Activated CD4-positive, alpha-beta T cell treated with anti-CD3 and anti-CD28 coated beads for 48 hours (primary cell): ENCODE measurements at regions not wholly inside any gene's neighbourhood (a gene's known extent, or its start where the extent isn't known, plus 50 kb on each side); places are given as distances from the start of the nearest gene placed in this dataset.

Source experiments
- DNase-seq: peaks from one replicate; pipeline ENCODE4 v3.0.0-alpha.2; 2020

DNA sequence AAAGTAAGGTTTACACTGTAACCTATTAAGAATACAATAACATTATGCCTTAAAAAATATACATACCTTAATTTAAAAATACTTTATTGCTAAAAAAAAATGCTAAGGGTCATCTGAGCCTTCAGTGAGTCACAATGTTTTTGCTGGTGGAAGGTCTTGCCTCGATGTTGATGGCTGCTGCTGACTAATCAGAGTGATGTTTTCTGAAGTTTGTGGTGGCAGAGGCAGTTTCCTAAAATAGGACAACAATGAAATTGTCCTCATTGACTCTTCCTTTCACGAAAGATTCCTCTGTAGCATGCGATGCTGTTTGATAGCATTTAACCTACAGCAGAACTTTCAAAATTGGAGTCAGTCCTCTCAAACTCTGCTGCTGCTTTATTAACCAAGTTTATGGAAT lies 97.6 kb downstream of the FAT3 start:
- no peak for DNase-seq

DNA sequence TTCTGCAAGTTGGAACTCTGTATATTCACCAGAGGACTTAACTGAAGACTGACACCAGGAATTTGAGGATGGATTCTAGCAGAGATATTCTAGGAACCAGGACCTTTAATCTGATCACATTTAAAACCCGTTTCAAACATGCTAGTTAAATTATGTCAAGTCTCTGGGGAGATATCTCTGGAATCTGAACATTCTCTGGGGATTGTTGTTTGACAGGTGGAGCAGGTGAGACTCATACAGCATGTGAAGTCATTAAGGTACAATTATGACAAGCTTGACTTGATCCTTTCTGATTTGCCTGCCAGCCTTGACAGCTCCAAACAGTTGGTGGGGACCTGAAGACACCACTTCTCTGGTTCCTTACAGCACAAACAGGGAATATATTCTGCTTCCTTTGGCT lies 100.3 kb downstream of the FAT3 start:
- DNase-seq, result no peak

DNA sequence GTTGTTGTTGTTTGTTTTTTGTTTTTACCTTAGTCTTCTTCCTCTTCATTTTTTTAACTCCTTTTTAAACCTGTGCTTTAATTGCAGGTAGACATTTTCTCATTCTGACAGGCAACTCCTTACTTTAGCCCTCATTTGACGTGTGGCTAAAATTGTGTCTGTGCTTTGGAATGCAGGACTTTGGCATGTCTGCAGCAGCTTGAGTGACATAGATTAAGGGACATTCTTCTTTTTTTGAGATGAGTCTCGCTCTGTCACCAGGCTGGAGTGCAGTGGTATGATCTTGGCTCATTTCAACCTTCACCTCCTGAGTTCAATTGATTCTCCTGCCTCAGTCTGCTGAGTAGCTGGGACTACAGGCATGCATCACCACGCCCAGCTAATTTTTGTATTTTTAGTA lies 100.8 kb downstream of the FAT3 start:
- no peak for DNase-seq

DNA sequence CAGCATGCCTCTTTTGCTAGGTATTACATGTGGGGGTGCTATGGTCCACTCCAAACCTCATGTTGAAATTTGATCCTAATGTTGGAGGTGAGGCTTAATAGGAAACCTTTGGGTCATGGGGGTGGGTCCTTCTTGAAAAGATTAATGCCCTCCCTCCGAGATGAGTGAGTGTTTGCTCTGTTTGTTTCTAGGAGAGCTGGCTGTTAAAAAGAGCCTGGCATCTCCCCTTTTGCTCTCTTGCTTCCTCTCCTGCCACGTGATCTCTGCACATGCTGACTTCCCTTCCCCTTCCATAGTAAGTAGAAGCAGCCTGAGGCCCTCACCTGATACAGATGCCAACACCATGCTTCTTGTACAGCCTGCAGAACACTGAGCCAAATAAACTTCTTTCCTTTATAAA lies 104.5 kb downstream of the FAT3 start:
- no peak for DNase-seq

DNA sequence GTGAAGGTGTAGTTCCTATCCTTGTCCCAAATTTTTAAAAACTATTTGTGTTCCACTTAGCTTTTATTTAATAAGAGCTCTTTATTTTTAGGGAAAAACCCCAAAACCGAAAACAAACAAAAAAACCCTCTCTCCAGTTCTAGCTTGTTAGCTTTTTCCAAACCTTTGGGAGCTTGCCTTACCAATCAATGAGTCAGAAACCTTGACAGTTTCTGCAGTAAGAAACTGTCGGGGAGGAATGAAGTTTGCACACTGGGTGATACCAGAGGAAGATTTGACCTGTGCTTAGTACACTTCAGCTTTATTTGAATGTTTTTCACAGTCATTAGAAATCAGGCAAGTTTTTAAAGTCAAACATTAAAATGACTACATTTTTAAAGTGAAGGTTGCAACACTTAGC lies 105.0 kb downstream of the FAT3 start:
- DNase-seq, result no peak

DNA sequence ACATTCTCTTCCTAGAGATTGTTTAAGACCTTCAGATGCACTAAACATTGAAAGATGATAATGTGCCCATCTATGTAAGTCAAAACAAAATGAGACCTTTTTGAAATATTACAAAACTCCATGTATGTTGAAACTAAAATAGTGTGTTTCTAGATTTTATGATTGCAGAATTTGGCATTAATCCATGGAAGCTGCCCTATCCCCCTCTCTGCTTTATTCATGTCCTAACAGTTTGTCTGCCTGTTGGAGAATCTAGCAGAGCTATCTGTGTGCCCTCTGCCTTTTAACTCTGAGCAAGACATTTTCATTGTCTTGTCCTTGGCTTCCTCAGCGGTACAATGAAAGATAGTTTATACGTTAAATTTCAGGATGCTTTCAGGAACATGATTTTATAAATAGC lies 105.5 kb downstream of the FAT3 start:
- DNase-seq, result no peak

DNA sequence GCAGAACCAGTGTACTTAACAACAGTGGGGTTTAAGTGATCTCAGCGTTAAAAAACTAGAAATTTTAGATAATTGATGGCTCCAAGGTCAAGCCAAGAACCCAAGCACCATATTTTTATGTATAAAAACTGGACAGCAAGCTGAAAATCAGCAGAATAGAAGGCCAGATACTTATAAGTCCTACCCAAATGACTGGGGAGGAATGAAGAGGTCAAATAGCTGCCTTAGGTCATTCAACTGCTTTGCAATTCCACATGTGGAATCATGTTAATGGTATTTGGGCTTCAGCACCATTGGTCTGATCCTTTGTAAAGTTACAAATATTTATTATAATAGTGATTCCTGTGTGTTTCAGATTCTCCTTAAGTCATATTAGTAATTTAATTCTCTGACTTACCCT lies 108.4 kb downstream of the FAT3 start:
- DNase-seq, result no peak

DNA sequence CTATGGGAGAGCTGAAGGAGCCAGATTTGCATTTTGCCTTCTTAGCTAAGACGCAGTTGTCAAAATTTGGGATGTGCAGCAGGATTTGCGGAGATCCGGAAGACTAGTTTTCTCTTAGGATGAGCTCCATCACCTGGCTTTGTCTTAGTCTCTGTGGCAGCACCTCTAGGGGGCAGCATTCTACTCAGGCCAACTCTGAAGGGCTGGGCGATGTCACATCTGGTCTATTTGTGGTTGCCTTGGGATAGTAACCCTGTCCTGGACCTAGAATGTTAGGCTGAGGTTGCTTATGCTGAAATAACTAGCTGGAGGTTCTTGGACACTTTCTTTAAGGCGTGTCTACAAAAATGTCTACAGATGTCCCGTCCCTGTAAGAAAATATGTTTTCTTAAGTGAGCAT lies 116.2 kb downstream of the FAT3 start:
- DNase-seq, result peak; percentile 4

DNA sequence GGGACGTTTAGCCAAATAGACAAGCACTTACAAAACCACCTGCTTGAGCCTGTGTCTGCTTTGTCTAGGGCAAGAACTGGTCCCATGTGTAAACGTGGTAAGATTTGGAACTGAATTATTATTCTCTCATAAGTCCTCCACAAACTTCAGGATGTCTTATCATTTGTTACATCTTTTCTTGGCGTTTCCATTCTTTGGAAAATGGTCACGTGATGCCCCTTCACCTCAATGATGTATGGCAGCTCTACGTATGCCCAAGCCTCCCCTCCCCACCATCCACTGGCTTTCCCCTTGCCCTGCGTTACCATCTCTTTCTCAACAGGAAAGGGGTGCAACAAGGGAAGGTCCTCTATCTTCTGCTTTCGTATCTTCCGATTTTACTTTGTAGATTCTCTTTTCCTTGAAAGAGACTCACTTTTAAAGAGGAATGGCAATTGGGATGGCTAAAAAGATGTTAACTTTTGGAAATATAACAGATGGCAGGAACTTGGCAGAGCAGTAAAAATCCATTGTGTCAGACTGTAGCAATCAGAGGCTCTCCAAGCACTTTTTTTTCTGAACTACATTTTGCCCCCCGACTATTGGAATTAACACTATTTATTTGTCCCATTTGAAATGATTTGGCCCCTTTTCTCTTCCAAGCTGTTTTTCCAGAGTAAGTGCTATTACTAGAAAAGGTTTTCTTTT lies 117.6 kb downstream of the FAT3 start:
- DNase-seq, result no peak

DNA sequence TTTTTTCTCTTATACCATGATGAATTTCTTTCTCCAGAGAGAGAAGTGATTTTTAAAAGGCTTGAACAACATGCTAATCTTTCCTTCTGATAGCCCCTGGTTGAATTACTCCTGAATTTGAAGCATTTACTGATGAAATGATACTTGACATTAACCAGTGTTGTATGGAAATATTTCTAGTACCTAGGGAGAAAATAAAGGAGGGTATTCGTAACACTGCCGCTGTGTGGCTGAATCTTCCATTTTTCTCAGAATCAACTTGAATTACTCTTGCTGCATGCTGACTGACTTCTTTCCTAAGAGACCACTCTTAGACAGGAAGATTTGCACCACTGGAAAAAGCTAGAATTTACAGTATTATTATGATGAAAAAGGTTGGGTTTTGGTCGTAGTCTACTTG lies 118.3 kb downstream of the FAT3 start:
- DNase-seq, result no peak

DNA sequence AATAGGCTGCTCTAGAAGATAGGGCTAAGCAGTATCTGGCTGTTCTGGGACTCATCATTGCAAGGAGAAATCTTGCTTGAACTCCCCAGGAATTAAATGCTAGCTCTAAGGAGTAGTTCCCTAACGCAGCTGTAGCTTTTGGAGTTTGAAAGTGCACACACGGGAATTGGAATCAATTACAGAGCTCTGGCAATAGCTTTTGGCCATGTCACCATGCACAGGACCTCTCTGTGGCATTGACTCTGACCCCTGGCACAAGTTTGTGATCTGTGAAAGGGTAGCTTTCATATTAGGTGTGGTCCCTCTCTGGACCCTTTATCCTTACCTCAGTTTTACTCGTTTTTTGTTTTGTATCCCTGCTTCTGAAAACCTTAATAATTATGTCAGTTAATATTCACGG lies 121.6 kb downstream of the FAT3 start:
- DNase-seq, result no peak

DNA sequence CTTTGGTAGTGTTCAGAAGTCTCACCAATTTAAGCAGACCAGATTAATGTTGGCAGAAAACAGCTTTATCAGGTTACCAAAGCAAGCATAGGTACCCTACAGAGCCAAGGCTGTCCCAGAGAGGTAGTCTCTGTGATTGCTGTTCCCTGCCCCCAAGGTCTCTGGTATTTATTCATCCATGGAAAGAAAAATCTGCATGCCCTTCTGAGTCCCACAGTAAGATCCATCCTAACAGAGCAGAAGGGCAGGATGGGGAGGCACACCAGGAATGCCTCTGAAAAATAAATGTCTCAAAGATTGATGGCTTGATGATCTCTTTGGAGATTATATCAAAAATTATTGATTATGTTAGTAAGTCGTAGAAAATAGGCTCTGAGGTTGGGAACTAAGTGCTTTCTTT lies 122.8 kb downstream of the FAT3 start:
- DNase-seq, result no peak

DNA sequence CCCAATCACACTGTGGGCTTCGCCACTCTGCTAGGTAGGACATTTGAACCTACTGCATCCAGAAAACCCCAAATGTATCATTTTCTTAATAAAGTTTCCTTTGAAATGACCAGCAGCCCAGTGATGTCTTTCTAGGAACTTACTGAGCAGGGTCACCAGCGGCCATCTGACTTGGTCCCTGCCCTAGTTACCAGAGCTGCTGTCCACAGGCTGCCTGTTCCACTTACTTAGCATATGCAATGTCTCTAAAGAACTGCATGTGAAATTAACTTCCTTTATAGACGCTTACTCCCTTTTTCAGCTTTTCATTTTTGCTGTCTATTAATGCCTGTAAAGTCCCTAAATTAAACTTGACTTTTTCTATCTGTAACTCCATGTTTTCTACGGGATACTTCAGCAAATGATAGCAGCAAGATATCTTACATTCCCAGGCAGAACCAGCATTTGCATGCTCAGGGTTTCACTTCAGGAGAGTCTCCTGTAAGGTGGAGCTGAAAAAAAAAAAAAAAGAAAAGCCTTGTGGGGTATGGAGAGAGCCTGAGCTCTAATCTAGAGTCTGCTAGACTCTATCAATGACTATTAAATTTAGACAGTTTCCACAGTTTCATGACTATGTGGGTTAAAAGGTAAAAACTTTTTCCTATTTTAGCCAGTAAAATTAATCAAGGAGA lies 125.0 kb downstream of the FAT3 start:
- no peak for DNase-seq

DNA sequence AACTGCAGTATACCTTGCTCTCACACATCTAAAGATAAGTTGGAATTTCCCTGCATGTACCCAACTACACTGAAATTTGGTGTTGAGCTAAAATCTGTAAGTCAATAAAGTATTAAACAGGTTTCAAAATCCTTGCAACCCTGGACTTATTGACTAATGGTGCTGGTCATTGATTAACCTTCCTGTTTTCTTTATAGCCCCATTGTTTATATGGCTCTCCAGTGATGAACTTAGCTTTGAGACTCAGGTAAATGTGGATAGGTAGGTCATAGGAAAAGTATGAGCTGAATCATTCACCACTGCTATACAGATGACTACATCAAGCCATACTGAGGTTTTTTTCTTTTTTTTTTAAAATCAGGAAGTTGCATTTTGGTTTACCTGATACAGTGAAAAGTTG lies 132.7 kb downstream of the FAT3 start:
- DNase-seq, result no peak

DNA sequence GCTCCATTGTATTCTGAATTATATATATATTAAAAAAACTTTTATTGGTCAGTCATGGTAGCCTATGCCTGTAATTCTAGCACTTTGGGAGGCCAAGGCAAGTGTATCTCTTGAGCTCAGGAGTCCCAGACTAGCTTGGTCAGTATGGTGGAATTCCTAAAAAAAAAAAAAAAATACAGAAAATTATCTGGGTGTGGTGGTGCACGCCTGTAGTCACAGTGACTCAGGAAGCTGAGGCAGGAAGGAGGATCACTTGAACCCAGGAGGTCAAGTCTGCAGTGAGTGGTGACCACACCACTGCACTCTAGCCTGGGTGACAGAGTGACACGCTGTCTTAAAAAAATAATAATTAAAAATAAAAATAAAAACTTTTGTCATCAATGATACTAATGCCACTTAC lies 133.2 kb downstream of the FAT3 start:
- no peak for DNase-seq

DNA sequence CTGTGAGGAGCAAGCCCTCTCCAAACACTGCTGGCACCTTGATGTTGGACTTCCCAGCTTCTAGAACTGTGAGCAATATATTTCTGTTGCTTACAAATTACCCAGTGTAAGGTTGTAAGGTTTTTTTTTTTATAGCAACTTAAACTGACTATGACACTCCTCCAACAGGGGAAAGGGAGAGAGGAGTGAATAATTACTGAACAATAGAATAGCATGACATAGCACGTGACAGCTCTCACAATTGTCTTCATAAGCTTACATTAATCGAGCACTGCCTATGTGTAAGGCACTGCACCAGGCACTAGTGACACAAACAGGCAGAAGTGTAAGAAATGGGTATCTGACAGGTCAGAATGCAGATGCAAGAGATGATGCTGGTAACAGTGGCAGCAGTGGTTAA lies 136.9 kb downstream of the FAT3 start:
- no peak for DNase-seq

DNA sequence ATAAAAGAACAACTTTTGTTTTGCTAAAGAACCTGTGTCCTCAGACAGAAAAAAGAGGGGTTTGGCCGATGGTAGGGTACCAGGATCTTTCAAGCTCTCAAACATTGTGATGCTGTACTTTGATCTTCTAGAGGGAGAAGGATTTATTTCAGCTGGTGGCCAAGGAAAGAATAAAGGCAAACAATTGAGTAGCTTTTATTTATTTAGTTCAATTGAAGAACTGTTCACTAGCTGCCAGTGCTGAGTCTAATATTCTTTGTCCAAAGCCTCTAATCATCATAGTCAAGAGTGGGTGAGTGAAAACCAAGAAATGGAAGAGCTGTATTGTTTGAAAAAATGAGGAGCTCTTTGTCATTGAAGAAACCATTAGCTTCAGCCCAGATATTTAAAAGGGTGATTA lies 138.4 kb downstream of the FAT3 start:
- DNase-seq, result no peak

DNA sequence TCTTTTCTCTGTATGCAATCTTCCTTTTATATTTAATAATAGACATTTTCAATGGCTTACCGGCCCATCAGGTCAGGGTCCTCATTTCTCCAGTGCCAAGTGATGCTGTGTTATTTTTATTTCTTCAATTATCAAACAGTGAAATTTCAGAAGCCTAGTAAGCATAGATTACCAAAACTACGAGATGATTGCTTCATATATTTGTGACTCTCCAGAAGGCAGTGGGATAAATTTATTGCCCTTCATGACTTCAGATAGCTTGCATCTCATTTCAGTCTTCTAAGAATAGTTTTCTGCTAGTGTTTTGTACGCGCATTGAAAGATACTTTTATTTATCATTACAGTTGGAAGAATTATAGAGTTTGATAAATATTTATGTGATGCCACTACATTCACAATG lies 139.6 kb downstream of the FAT3 start:
- no peak for DNase-seq

DNA sequence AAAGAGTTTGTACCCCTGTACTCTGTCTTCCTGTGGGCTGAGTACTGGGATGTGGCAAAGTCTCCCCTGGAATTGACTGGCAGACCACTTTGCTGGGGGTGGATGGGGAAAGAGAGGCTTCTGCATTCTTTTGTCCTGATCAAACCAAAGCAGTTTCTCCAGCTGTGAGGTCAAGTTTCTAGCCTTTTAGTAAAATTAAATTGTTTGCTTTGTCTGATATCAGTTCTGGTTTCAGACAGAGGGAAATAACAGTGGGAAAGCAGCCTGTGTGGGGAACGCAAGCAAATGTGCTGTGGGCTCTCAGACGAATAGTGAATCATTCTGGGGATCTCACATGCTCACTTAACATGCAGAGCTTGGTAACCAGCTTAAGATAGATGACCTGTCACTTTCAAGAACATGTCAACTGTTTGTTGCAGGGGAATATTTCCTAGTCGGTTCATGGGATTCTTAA lies 151.6 kb downstream of the FAT3 start:
- no peak for DNase-seq

DNA sequence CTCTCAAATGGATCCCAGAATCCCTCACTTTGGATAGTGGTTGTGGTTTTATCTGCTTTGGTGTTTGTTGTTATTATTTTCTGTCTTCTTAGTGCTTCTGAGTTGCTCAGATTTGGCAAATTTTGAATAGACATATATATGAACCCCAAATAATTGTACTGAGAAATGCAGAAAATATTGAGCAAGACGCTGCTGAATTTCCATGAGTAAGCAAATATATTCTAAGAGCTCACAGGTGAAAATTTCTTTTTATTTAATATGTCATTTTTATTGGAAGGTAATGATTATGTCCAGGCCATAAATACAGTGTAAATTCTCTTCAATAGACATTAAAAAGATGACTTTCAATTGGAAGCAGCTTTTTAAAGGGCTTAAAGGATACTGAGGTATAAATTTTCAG lies 152.1 kb downstream of the FAT3 start:
- no peak for DNase-seq

DNA sequence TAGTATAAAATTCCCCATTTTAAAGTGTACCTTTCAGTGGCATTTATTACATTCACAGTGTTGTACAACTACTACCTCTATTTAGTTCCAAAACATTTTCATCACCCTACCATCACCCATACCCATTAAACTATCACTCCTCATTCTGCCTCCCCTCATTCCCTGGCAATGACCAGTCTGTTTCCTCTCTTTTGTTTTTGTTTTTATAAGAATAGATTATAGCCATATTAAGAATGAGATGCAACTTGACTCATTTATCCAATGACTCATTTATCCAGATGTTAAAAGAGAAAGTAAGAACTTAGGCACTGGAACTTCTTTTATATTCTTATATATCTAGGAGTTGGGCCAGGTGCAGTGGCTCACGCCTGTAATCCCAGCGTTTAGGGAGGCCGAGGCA lies 156.3 kb downstream of the FAT3 start:
- no peak for DNase-seq

DNA sequence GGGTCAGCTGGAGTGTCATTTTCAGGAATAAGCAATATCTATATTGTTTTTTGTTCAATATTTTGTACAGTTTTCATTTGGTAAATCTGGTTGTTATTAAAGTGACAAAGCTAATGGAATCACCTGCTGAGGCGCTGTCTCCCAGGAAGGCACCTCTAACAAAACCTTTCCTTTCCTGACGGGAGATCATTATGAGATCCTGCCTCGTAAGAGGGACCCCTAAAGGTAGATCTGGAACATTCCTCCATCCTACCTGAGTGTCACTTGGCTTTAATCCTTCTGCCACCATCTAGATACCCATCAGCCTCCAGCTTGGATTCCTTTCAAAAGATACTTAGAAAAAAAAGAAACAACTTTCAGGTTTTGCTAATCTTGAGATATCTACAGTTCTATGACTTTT lies 157.7 kb downstream of the FAT3 start:
- no peak for DNase-seq

DNA sequence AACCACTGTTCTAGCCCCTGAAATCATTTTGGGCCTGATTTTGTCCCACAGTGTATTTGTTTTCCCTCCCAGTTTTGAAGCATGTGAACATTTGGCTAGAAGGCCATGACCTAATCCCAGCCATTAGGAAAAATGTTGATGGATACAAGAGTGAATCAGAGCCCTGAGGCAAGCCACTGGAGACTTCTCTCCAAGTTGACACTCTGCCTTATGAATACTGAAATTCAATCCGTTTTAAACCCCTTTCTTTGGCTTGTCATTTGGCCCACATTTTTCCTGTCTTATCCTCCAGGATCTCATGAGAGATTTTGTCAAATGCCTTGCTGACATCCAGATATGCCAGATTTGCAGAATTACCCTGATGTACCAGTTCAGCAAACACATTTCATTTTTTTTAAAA lies 158.8 kb downstream of the FAT3 start:
- no peak for DNase-seq

DNA sequence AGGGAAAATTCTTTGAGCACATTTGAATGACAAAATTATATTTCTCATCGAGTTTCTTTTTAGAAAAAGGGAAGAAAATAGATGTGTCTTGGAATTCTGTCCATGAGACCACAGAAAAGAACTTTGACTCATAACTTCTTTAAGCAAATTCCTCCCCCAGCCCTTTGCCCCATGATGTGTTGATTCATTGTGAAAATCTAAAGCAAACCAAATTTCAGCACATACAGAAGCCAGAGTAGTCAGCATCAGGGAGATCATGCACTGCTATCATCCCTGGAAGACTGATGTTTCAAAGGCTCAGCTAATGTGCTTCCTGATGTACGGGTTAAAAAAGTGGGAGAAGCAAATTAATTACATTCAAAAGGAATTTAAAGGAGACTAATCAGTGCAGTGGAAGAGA lies 159.7 kb downstream of the FAT3 start:
- no peak for DNase-seq

DNA sequence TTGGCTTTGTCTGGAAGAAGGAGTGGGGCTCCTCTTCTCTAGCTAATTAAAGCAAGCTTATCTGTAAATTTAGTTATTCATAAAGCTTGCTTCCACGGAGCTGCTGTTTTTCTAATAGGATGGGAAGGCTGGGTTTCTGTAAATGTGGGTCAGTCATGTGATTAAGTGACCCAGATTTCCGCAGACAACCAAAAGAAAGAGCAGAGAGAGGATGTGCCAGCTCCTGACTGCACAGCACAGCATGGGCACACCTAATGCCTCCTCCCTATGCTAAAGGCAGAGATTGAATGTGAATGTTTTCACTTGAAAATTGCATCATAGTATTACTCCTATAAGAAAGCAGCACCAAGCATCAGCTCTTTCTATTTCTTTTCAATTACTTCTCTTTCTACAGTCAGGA lies 160.2 kb downstream of the FAT3 start:
- DNase-seq, result no peak
